ENCODE measurements at regions not wholly inside any gene's neighbourhood (a gene's known extent, or its start where the extent isn't known, plus 50 kb on each side); places are given as distances from the start of the nearest gene placed in this dataset.
"Not testable (repeated sequence)": the region's sequence is repeated elsewhere in the genome, so short reads cannot be mapped to it uniquely, and the experiment has no call there.

- H3K27me3 ChIP-seq (replicated peaks in 1 of 7); DNase-seq; H3K4me1 ChIP-seq; H3K4me3 ChIP-seq; H3K9me3 ChIP-seq; H3K36me3 ChIP-seq; intact Hi-C loops (cut with DNase I; ENCODE audit: low total_unique reads): not testable (repeated sequence)
- WGBS, 5 donors: 33 to 52% (median 44%) methylated on average over 4 to 6 of the region's 8 CpGs
- peak overlapping the region in 1 of 8 donors; percentile 40 for H3K27ac ChIP-seq
Measured at GRCh38 chr2:87542599-87543174, 205.2 kb upstream of the PLGLB2 start.

GRCh38 chr2:87543797-87544196 is 204.1 kb upstream of the PLGLB2 start:
- WGBS, 5 donors: no CpG with 5 or more reads among the region's 1 CpG
- H3K9me3 ChIP-seq; H3K4me3 ChIP-seq; H3K27me3 ChIP-seq (replicated peaks in 1 of 7); intact Hi-C loops (cut with DNase I; ENCODE audit: low total_unique reads); H3K27ac ChIP-seq; DNase-seq; H3K4me1 ChIP-seq; H3K36me3 ChIP-seq: not testable (repeated sequence)

GRCh38 chr2:87547106-87547505 is 200.8 kb upstream of the PLGLB2 start:
- intact Hi-C loops (cut with DNase I; ENCODE audit: low total_unique reads); H3K27ac ChIP-seq; H3K4me3 ChIP-seq; DNase-seq; H3K36me3 ChIP-seq; H3K27me3 ChIP-seq (replicated peaks in 1 of 7); H3K4me1 ChIP-seq; H3K9me3 ChIP-seq: not testable (repeated sequence)
- 28 to 53% (median 47%) methylated on average over 2 of the region's 2 CpGs for WGBS, 5 donors

- DNase-seq; H3K27me3 ChIP-seq (replicated peaks in 1 of 7); intact Hi-C loops (cut with DNase I; ENCODE audit: low total_unique reads); H3K4me3 ChIP-seq; H3K9me3 ChIP-seq; H3K27ac ChIP-seq; H3K4me1 ChIP-seq; H3K36me3 ChIP-seq: not testable (repeated sequence)
Measured at GRCh38 chr2:87547966-87548365, 199.9 kb upstream of the PLGLB2 start.

- 91 to 97% (median 92%) methylated on average over 2 of the region's 7 CpGs for WGBS, 5 donors
Measured at GRCh38 chr2:87548681-87549536, 199.0 kb upstream of the PLGLB2 start.

GRCh38 chr2:87549561-87550202 is 198.2 kb upstream of the PLGLB2 start:
- intact Hi-C loops (cut with DNase I; ENCODE audit: low total_unique reads); H3K27me3 ChIP-seq (replicated peaks in 1 of 7); H3K4me3 ChIP-seq; H3K9me3 ChIP-seq; DNase-seq; H3K4me1 ChIP-seq; H3K27ac ChIP-seq; H3K36me3 ChIP-seq: not testable (repeated sequence)

More at GRCh38 chr2:87548681-87549536, 199.0 kb upstream of the PLGLB2 start:
- H3K4me1 ChIP-seq; H3K27me3 ChIP-seq (replicated peaks in 1 of 7); H3K4me3 ChIP-seq; H3K36me3 ChIP-seq; DNase-seq; H3K9me3 ChIP-seq; H3K27ac ChIP-seq; intact Hi-C loops (cut with DNase I; ENCODE audit: low total_unique reads): not testable (repeated sequence)

GRCh38 chr2:87554678-87555077 is 193.2 kb upstream of the PLGLB2 start:
- DNase-seq; H3K36me3 ChIP-seq; intact Hi-C loops (cut with DNase I; ENCODE audit: low total_unique reads); H3K4me3 ChIP-seq; H3K27ac ChIP-seq; H3K4me1 ChIP-seq; H3K9me3 ChIP-seq; H3K27me3 ChIP-seq (replicated peaks in 1 of 7): not testable (repeated sequence)
- 40 to 80% methylated on average over 1 of the region's 4 CpGs; no CpG with 5 or more reads in 3 of the 5 donors for WGBS, 5 donors

- intact Hi-C loops (cut with DNase I; ENCODE audit: low total_unique reads); H3K4me1 ChIP-seq; H3K27ac ChIP-seq; H3K27me3 ChIP-seq (replicated peaks in 1 of 7); H3K4me3 ChIP-seq; H3K9me3 ChIP-seq; H3K36me3 ChIP-seq; DNase-seq: not testable (repeated sequence)
- WGBS, 5 donors: 71 to 73% methylated on average over 3 of the region's 4 CpGs; no CpG with 5 or more reads in 3 of the 5 donors
Measured at GRCh38 chr2:87555082-87555481, 192.8 kb upstream of the PLGLB2 start.

GRCh38 chr2:87559001-87559400 is 188.9 kb upstream of the PLGLB2 start:
- intact Hi-C loops (cut with DNase I; ENCODE audit: low total_unique reads); DNase-seq; H3K27ac ChIP-seq; H3K9me3 ChIP-seq; H3K4me3 ChIP-seq; H3K36me3 ChIP-seq; H3K4me1 ChIP-seq; H3K27me3 ChIP-seq (replicated peaks in 1 of 7): not testable (repeated sequence)
- WGBS, 5 donors: 60 to 100% (median 96%) methylated on average over 1 to 2 of the region's 5 CpGs; no CpG with 5 or more reads in 1 of the 5 donors

- H3K27me3 ChIP-seq (replicated peaks in 1 of 7); DNase-seq; H3K9me3 ChIP-seq; H3K4me3 ChIP-seq; H3K27ac ChIP-seq; H3K4me1 ChIP-seq; intact Hi-C loops (cut with DNase I; ENCODE audit: low total_unique reads); H3K36me3 ChIP-seq: not testable (repeated sequence)
- 89 to 100% (median 95%) methylated on average over 1 to 2 of the region's 2 CpGs for WGBS, 5 donors
Measured at GRCh38 chr2:87559735-87560134, 188.2 kb upstream of the PLGLB2 start.

- WGBS, 5 donors: 91 to 98% (median 94%) methylated on average over 1 of the region's 3 CpGs
- intact Hi-C loops (cut with DNase I; ENCODE audit: low total_unique reads); H3K36me3 ChIP-seq; H3K9me3 ChIP-seq; H3K27me3 ChIP-seq (replicated peaks in 1 of 7); H3K4me3 ChIP-seq; H3K27ac ChIP-seq; H3K4me1 ChIP-seq; DNase-seq: not testable (repeated sequence)
Measured at GRCh38 chr2:87565116-87565515, 182.8 kb upstream of the PLGLB2 start.

All from spleen (tissue), 11 donors.